ENCODE measurements at regions not wholly inside any gene's neighbourhood (a gene's known extent, or its start where the extent isn't known, plus 50 kb on each side); places are given as distances from the start of the nearest gene placed in this dataset.

DNA sequence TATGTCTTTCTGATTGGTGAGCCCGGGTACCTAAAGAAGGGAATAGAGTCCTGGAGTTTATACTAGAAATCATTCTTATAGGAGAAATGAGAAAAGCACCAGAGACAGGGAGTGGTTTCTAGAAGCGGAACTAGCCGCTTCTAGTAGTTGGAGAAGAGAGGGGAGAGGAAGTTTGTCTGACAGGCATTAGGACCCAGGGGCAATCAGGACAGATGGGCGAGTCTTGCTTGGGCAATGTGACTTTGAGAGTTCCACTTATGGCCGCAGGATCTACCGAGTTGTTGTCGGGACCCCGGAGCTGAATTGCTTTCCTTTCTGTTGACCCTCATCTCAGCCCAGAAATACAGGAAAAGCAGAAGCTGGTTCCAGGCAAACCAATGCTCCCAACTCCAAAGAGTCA lies 596.8 kb upstream of the CNTN5 start:
- no peaks in the 10 kb centered on the region for H3K27me3 ChIP-seq (ENCODE audit: control insufficient read depth in 2 of 2, insufficient read depth in 2 of 2, low read length in 2 of 2)
- H3K4me3 ChIP-seq: no peak overlapping the region
- H3K9me3 ChIP-seq (replicated peaks; ENCODE audit: control insufficient read depth, insufficient read depth, low read depth, low read length): peaks cover 4% of the 10 kb centered on the region; the same call in 1 of the 2 replicates
- H3K9me1 ChIP-seq (ENCODE audit: control insufficient read depth, insufficient read depth, low read length): no peaks in the 10 kb centered on the region
- peak overlapping the region; percentile 40 for H2AFZ ChIP-seq (ENCODE audit: low read depth, low read length)
- intact Hi-C loops (cut with micrococcal nuclease) (no loop called here), in situ Hi-C loops (cut with MboI) (no loop called here)
- no peaks in the 10 kb centered on the region for H3K79me2 ChIP-seq (ENCODE audit: control insufficient read depth, insufficient read depth, low read length)
- no peak for ATAC-seq
- CTCF ChIA-PET (ENCODE audit: low intra/inter-chr PET ratio): no interaction called here
- no peak overlapping the region for H3K9ac ChIP-seq (ENCODE audit: insufficient read depth in 1 of 2, low read depth in 2 of 2, low read length in 2 of 2)
- POLR2A ChIA-PET: interaction anchor here (0.9 kb wide), 1 partner anchor 379 kb away, joined by 3 read pairs; no protein-coding TSS in a partner anchor
- no peaks in the 10 kb centered on the region for H4K20me1 ChIP-seq (replicated peaks; ENCODE audit: control insufficient read depth, insufficient read depth, low read length)
- FAIRE-seq: no peak
- 12% methylated on average over 7 of the region's 8 CpGs for WGBS (ENCODE audit: insufficient coverage, low coverage, missing lambda C conversion rate)
- no peak for DNase-seq (ENCODE audit: extremely low read depth in 1 of 4, low spot score in 3 of 4)
- no peak overlapping the region for H3K27ac ChIP-seq (ENCODE audit: extremely low read depth, low read depth, low read length)
- BruUV-seq (replicated peaks): no TSS peak
- H3K4me1 ChIP-seq (replicated peaks in 1 of 2; ENCODE audit: control insufficient read depth in 2 of 2, insufficient read depth in 2 of 2, low read length in 2 of 2): no peaks in the 10 kb centered on the region
- no peak overlapping the region for H3K4me2 ChIP-seq (ENCODE audit: insufficient read depth, low read length)
- no peaks in the 10 kb centered on the region for H3K36me3 ChIP-seq (ENCODE audit: control insufficient read depth, insufficient read depth, low read length)
- TF ChIP-seq TSC22D4 (tag; IDR thresholded peaks at IDR 0.05) (no peak), POLR2B (IDR thresholded peaks at IDR 0.05; ENCODE audit: low read depth, partially characterized antibody) (no peak), HIVEP1 (CRISPR knock-in tag; IDR thresholded peaks at IDR 0.05) (no peak), MCM3 (IDR thresholded peaks at IDR 0.05) (no peak), SMARCA5 (IDR thresholded peaks at IDR 0.05) (no peak), ZNF75A (CRISPR knock-in tag; IDR thresholded peaks at IDR 0.05) (no peak), TOE1 (IDR thresholded peaks at IDR 0.05; ENCODE audit: borderline replicate concordance) (no peak), TOE1 (CRISPR knock-in tag; IDR thresholded peaks at IDR 0.05; ENCODE audit: borderline replicate concordance, low read depth) (no peak), SREBF1 (IDR thresholded peaks at IDR 0.05; ENCODE audit: borderline replicate concordance, low read depth, low read length) (no peak), ZKSCAN1 (IDR thresholded peaks at IDR 0.05; ENCODE audit: low read depth, low read length) (no peak), MCM5 (IDR thresholded peaks at IDR 0.05; ENCODE audit: low read depth) (no peak)
- TF ChIP-seq, protein P1, sequence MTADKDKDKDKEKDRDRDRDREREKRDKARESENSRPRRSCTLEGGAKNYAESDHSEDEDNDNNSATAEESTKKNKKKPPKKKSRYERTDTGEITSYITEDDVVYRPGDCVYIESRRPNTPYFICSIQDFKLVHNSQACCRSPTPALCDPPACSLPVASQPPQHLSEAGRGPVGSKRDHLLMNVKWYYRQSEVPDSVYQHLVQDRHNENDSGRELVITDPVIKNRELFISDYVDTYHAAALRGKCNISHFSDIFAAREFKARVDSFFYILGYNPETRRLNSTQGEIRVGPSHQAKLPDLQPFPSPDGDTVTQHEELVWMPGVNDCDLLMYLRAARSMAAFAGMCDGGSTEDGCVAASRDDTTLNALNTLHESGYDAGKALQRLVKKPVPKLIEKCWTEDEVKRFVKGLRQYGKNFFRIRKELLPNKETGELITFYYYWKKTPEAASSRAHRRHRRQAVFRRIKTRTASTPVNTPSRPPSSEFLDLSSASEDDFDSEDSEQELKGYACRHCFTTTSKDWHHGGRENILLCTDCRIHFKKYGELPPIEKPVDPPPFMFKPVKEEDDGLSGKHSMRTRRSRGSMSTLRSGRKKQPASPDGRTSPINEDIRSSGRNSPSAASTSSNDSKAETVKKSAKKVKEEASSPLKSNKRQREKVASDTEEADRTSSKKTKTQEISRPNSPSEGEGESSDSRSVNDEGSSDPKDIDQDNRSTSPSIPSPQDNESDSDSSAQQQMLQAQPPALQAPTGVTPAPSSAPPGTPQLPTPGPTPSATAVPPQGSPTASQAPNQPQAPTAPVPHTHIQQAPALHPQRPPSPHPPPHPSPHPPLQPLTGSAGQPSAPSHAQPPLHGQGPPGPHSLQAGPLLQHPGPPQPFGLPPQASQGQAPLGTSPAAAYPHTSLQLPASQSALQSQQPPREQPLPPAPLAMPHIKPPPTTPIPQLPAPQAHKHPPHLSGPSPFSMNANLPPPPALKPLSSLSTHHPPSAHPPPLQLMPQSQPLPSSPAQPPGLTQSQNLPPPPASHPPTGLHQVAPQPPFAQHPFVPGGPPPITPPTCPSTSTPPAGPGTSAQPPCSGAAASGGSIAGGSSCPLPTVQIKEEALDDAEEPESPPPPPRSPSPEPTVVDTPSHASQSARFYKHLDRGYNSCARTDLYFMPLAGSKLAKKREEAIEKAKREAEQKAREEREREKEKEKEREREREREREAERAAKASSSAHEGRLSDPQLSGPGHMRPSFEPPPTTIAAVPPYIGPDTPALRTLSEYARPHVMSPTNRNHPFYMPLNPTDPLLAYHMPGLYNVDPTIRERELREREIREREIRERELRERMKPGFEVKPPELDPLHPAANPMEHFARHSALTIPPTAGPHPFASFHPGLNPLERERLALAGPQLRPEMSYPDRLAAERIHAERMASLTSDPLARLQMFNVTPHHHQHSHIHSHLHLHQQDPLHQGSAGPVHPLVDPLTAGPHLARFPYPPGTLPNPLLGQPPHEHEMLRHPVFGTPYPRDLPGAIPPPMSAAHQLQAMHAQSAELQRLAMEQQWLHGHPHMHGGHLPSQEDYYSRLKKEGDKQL (CRISPR knock-in tag; IDR thresholded peaks at IDR 0.05; ENCODE audit: borderline replicate concordance): no peak
- TF ChIP-seq, protein P2, sequence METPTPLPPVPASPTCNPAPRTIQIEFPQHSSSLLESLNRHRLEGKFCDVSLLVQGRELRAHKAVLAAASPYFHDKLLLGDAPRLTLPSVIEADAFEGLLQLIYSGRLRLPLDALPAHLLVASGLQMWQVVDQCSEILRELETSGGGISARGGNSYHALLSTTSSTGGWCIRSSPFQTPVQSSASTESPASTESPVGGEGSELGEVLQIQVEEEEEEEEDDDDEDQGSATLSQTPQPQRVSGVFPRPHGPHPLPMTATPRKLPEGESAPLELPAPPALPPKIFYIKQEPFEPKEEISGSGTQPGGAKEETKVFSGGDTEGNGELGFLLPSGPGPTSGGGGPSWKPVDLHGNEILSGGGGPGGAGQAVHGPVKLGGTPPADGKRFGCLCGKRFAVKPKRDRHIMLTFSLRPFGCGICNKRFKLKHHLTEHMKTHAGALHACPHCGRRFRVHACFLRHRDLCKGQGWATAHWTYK (CRISPR knock-in tag; IDR thresholded peaks at IDR 0.05): no peak
- TF ChIP-seq, protein P3, sequence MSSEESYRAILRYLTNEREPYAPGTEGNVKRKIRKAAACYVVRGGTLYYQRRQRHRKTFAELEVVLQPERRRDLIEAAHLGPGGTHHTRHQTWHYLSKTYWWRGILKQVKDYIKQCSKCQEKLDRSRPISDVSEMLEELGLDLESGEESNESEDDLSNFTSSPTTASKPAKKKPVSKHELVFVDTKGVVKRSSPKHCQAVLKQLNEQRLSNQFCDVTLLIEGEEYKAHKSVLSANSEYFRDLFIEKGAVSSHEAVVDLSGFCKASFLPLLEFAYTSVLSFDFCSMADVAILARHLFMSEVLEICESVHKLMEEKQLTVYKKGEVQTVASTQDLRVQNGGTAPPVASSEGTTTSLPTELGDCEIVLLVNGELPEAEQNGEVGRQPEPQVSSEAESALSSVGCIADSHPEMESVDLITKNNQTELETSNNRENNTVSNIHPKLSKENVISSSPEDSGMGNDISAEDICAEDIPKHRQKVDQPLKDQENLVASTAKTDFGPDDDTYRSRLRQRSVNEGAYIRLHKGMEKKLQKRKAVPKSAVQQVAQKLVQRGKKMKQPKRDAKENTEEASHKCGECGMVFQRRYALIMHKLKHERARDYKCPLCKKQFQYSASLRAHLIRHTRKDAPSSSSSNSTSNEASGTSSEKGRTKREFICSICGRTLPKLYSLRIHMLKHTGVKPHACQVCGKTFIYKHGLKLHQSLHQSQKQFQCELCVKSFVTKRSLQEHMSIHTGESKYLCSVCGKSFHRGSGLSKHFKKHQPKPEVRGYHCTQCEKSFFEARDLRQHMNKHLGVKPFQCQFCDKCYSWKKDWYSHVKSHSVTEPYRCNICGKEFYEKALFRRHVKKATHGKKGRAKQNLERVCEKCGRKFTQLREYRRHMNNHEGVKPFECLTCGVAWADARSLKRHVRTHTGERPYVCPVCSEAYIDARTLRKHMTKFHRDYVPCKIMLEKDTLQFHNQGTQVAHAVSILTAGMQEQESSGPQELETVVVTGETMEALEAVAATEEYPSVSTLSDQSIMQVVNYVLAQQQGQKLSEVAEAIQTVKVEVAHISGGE (CRISPR knock-in tag; IDR thresholded peaks at IDR 0.05): no peak

Measured in K562 (cell line).